Muscle layer of duodenum (tissue), 2 donors: ENCODE measurements at regions not wholly inside any gene's neighbourhood (a gene's known extent, or its start where the extent isn't known, plus 50 kb on each side); places are given as distances from the start of the nearest gene placed in this dataset.

Experiments used
- H3K27ac ChIP-seq: one replicate; pipeline ENCODE4 v1.7.0; 2013; ENCODE audit warnings: mild to moderate bottlenecking, low read length
- H3K27me3 ChIP-seq: one replicate; pipeline ENCODE4 v1.7.0; 2013; ENCODE audit warnings: low read depth, mild to moderate bottlenecking, control low read depth, low read length
- H3K36me3 ChIP-seq, 2 donors: one replicate each; pipeline ENCODE4 v1.7.0; 2013; ENCODE audit warnings: low read length in 2 of 2, control low read depth in 1 of 2, mild to moderate bottlenecking in 1 of 2; ENCODE audit not compliant: insufficient read depth in 2 of 2, control insufficient read depth in 1 of 2
- H3K4me1 ChIP-seq, 2 donors: one replicate each; pipeline ENCODE4 v1.7.0; 2013; ENCODE audit warnings: low read length in 2 of 2, mild to moderate bottlenecking in 2 of 2, control low read depth in 1 of 2, moderate library complexity in 1 of 2; ENCODE audit not compliant: insufficient read depth in 2 of 2, control insufficient read depth in 1 of 2
- H3K4me3 ChIP-seq, 2 donors: one replicate each; pipeline ENCODE4 v1.7.0; 2013; ENCODE audit warnings: low read length in 2 of 2, low read depth in 1 of 2, mild to moderate bottlenecking in 1 of 2
- H3K9me3 ChIP-seq, 2 donors: one replicate each; pipeline ENCODE4 v1.7.0; 2013; ENCODE audit warnings: low read length in 2 of 2, control low read depth in 1 of 2, mild to moderate bottlenecking in 1 of 2; ENCODE audit not compliant: control insufficient read depth in 1 of 2
- donor health status: healthy.

DNA sequence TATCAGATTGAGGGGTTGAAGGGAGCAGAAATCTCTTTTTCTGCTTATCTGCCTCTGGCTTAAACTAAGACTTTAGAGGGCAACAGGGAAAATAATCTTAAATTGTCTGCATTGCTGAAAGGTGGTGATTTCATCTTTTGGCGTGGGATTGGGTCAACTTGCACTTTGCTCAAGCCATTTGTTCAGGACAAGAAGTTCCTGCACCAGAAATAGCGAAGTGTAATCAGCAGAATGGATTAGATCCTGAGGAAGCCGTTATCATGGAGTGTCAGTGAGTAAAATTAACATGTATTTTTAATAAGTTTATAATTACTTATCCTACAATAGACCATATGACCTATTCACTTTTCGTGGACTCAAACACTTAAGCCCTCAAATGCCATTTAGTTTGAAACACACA, 249.3 kb downstream of the CD83 start:
- H3K27ac ChIP-seq: no peak overlapping the region
- peaks cover 0 to 2% of the 10 kb centered on the region in 2 donors for H3K4me1 ChIP-seq
- H3K36me3 ChIP-seq: no peaks in the 10 kb centered on the region

DNA sequence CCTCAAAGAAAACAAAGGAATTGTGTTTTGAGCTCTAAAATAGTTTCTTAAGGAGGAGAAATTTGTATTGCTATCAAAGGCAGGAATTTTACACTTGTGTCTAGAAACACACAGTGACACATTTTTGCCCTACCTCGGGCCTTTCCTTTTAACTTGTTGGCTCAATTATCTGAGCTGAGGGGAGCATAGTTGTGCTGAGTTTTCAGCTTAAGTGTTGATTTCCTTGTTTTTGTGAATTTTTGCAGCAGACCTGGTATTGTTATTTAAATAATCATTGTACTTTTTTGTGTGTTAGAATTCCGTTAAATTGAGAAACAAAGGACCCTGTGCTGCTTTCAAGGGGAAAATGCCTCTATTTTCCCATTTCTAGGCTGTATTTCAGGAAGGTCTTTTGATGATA, 249.7 kb downstream of the CD83 start:
- H3K36me3 ChIP-seq: no peaks in the 10 kb centered on the region

More for the DNA sequence above, 249.3 kb downstream of the CD83 start:
- Histone ChIP-seq H3K9me3 (no peaks in the 10 kb centered on the region), H3K4me3 (no peak overlapping the region), H3K27me3 (no peaks in the 10 kb centered on the region)

DNA sequence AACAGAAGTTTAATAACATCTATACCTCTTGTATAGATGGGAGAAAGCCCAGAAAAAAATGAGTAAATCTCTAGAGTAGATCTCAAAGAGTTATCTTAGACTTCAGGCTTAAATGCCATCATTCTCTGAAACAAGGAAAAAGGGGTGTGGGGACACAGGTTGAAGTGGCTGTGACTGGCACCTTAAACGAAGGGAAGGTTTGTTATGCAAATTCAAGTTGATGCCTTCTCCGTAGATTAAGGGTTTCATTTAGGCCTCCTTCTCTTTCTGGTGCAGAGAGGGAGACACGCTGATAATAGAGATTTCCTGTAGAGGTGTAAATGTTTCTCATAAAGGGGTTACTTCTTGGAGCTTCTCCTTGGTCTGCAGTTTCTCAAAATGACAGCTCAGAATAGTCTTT, 252.1 kb downstream of the CD83 start:
- no peaks in the 10 kb centered on the region for H3K36me3 ChIP-seq
- no peak overlapping the region for H3K27ac ChIP-seq
- H3K27me3 ChIP-seq: no peaks in the 10 kb centered on the region
- no peaks in the 10 kb centered on the region for H3K4me1 ChIP-seq
- H3K4me3 ChIP-seq: no peak overlapping the region
- no peaks in the 10 kb centered on the region for H3K9me3 ChIP-seq

More for the DNA sequence above, 249.7 kb downstream of the CD83 start:
- H3K27ac ChIP-seq: no peak overlapping the region
- no peaks in the 10 kb centered on the region for H3K9me3 ChIP-seq
- H3K27me3 ChIP-seq: no peaks in the 10 kb centered on the region
- no peaks in the 10 kb centered on the region for H3K4me1 ChIP-seq
- H3K4me3 ChIP-seq: no peak overlapping the region

DNA sequence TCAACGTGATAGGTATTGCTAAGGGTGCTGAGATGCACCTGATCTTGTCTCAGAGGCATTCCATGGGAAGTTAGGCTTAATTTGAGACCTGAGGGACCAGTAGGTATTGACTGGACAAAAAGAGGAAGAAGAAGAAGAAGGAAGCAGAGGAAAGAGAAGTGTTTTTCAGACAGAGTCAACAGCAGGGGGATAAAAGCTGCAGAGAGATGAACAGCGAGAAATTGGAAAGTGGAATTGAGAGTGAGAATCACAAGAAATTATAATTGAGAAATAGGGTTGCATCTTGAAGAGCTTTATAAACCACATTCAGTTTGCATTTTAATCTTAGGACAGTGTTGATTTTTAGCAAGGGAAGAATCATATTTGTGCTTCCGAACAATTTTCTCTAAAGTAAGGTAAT, 254.0 kb downstream of the CD83 start:
- H3K4me1 ChIP-seq: no peaks in the 10 kb centered on the region
- no peaks in the 10 kb centered on the region for H3K36me3 ChIP-seq
- H3K4me3 ChIP-seq: no peak overlapping the region
- H3K9me3 ChIP-seq: no peaks in the 10 kb centered on the region
- H3K27ac ChIP-seq: no peak overlapping the region
- no peaks in the 10 kb centered on the region for H3K27me3 ChIP-seq

DNA sequence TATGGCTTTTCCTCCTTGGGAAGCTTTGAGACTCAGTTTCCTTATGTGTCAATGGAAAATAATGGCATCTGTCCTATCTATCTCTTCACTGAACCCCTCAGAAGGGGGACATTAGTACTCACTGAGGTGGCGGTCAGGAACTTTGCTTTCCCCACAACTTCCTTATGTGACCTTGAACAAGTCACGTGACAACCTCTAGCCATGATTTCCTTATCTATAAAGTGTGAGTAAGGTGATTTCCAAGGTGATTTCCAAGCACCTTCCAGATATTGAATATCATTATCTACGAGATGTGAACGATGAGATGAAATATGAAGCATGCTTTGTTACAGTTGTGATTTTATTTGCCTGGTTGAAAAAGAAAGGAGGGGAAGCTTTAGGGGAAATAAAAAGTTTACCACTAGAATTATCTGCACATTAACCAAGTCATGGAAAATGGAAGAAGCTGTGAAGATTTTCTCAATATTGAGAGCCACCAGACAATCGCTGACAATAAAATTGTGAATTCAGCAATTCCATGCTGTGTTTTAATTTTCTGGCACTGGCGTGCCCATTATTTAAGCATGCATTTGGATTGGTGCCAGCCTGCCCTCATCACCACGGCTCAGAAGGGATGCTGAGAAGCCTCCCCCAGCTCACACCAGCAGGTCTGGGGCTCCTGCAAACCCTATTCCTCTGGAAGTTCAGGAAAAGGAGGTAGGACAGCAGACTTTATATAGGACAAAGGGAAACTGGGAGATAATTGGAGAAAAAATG, 255.3 kb downstream of the CD83 start:
- Histone ChIP-seq H3K36me3 (no peaks in the 10 kb centered on the region), H3K27me3 (no peaks in the 10 kb centered on the region), H3K27ac (no peak overlapping the region), H3K4me1 (no peaks in the 10 kb centered on the region), H3K9me3 (no peaks in the 10 kb centered on the region), H3K4me3 (no peak overlapping the region)

DNA sequence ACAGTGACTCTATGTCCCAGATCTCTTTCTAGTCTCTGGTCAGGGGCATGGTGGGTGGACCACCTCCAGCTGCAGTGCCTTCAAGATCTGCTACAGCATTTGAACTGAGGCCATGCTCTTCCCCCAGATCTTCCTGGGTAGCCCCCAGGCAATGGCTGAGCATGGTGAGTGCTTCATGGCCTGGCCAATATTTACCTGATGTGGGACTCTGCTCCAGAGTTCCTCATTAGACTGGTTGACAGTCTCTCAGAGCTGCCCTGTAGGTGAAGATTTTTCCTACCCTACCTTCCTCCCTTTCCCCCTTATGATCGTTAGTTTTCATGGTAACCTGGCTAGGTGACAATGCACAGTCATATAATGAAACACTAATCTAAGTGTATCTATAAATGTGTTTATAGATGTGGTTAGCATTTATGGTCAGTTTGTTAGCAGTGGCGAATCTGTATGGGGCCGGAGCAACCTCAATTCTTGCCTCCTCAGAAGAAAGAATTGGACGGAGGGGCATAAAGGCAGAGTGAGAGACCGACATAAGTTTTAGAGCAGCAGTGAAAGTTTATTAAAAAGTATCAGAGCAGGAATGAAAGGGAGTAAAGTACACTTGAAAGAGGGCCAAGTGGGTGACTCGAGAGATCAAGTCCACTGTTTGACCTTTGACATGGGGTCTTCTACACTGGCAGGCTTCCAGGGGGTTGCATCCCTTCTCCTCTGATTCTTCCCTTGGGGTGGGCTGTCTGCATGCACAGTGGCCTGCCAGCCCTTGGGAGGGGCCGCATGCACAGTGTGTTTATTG, 256.3 kb downstream of the CD83 start:
- Histone ChIP-seq H3K4me3 (no peak overlapping the region), H3K9me3 (no peaks in the 10 kb centered on the region), H3K27me3 (no peaks in the 10 kb centered on the region), H3K4me1 (no peaks in the 10 kb centered on the region), H3K36me3 (no peaks in the 10 kb centered on the region), H3K27ac (no peak overlapping the region)

DNA sequence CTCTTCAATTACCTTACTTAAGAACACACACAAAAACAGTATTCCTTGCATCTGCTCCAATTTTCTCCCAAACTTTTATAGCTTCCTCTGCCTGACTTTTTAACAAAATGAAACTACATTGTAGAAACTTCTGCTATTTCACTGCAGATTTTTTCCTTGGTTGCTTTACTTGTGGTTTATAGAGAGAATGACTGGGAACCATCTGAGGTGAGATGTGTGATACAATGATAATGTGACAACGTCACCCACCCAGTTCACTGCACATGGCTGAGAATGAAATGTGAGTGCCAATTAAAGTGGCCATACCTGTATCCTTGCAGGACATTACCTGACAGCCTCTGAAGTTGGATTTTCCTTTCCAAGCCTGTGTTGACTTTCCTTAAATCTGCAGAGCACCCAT, 258.4 kb downstream of the CD83 start:
- H3K9me3 ChIP-seq: no peaks in the 10 kb centered on the region
- H3K27ac ChIP-seq: no peak overlapping the region
- H3K36me3 ChIP-seq: no peaks in the 10 kb centered on the region
- H3K27me3 ChIP-seq: no peaks in the 10 kb centered on the region
- H3K4me3 ChIP-seq: no peak overlapping the region
- H3K4me1 ChIP-seq: no peaks in the 10 kb centered on the region

DNA sequence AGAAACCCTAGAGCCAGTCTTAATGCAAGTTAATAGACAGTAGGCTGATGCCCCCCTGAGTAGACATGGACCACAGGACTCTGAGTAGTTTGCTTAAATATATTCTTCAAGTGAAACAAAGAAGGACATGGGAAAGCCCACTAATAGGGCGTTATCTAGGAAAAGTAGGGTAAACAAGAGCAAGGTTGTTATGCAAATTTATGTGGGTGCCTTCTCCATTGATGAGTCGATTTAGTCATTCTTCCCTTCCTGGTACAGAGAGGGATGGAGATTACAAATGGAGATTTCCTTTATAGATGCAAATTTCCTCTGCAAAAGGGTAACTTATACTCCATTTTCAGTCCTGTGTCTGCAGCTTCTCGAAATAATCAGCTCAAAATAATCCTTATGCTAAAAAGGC, 262.0 kb downstream of the CD83 start:
- H3K36me3 ChIP-seq: no peaks in the 10 kb centered on the region
- no peak overlapping the region for H3K4me3 ChIP-seq
- no peaks in the 10 kb centered on the region for H3K4me1 ChIP-seq
- H3K27ac ChIP-seq: no peak overlapping the region
- H3K9me3 ChIP-seq: no peaks in the 10 kb centered on the region
- no peaks in the 10 kb centered on the region for H3K27me3 ChIP-seq

DNA sequence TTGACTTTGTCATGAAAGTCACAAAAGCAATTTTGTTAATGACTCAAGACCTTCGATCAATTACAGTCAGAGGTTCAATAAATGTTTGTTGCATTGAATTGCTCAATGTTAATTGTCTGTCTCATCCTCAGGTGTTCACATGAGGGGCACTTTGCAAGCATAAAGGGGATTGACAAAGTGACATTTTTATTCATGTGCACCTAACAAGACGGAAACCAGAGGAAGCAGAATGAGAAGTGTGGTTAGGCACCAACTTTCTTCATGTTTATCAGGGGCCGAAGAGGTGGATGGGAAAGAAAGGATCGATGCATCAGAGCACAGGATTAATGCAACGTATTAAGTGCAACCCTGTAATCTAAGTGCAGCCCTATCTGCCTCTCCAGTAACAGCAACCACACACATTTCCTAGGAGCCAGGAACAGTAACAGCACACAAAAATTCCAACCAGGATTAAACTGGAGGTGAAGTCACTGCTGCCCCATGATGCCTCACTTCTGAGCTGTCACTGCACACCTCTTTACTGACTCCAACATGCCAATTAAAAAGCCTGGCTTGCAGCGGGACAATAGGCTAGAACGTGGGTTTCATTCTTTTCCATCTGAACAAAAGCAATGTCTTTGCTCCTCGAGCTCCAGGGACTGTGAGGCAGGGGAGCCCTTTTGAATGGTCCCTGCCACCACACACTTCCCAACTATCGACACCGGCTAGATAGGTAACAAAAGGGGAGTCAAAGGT, 262.7 kb downstream of the CD83 start:
- H3K27me3 ChIP-seq: no peaks in the 10 kb centered on the region

DNA sequence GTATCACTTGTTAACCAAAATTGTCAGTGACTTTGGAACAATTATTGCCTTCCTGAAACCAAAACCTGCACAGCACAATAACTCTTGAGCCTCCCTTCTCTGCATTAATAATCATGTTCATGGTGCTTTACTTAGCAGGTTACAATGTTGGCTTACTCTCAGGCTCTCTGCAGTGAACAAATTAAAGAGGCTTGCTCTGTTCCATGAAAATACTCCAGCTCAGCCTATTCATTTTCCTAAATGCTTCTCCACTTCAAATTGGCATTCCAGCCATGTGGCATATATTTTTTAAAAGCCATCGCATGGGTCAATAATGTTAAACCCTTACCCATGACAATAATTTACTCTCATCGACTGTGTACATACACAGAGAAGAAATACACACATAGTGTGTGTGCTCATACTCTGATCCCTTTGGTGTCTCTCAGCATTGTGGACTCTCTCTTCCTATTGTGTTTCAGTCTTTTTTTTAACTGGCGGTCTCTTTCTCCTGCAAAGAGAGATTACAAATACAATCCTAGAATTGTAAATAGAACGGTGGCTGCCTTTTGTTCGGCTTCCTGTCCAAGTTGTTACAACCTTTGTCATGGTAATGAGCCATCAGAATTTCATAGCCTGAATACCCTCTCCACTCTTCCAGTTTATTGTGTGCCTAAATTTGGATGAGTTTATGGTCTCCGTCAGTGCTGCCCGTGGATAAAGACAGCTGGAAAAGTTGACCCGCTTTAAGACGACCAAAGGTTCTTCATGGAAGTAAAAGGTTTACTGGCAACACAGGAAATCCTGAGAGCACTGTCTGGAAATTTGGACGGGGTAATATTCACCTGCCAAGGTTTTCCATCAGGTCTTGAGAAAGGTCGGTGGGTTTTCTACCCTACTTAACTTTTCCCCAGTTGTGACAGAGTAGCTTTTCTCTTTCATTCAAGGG, 263.6 kb downstream of the CD83 start:
- Histone ChIP-seq H3K27me3 (no peaks in the 10 kb centered on the region), H3K4me1 (no peaks in the 10 kb centered on the region), H3K27ac (no peak overlapping the region), H3K36me3 (no peaks in the 10 kb centered on the region), H3K9me3 (no peaks in the 10 kb centered on the region), H3K4me3 (no peak overlapping the region)

More for the DNA sequence above, 262.7 kb downstream of the CD83 start:
- Histone ChIP-seq H3K27ac (no peak overlapping the region), H3K36me3 (no peaks in the 10 kb centered on the region), H3K9me3 (no peaks in the 10 kb centered on the region), H3K4me3 (no peak overlapping the region), H3K4me1 (no peaks in the 10 kb centered on the region)
